ENCODE measurements at regions not wholly inside any gene's neighbourhood (a gene's known extent, or its start where the extent isn't known, plus 50 kb on each side); places are given as distances from the start of the nearest gene placed in this dataset.

GRCh38 chr17:79469646-79470045 is 141.2 kb downstream of the RBFOX3 start:
- DNase-seq, result no peak
- Histone ChIP-seq H3K9me3 (ENCODE audit: control insufficient read depth, low read depth, low read length) (no peaks in the 10 kb centered on the region), H3K4me3 (ENCODE audit: low read length) (no peak overlapping the region), H3K27ac (ENCODE audit: low read length) (no peak overlapping the region), H3K36me3 (ENCODE audit: control insufficient read depth, insufficient read depth, low read length) (no peaks in the 10 kb centered on the region), H3K4me1 (ENCODE audit: control insufficient read depth, insufficient read depth, low read length) (no peaks in the 10 kb centered on the region), H3K27me3 (ENCODE audit: control insufficient read depth, insufficient read depth, low read length) (peaks cover 6% of the 10 kb centered on the region)
- WGBS (ENCODE audit: insufficient coverage, low lambda C conversion rate), result no CpG with 5 or more reads among the region's 13 CpGs

GRCh38 chr17:79468183-79468944 is 142.5 kb downstream of the RBFOX3 start:
- no peaks in the 10 kb centered on the region for H3K36me3 ChIP-seq (ENCODE audit: control insufficient read depth, insufficient read depth, low read length)
- H3K27me3 ChIP-seq (ENCODE audit: control insufficient read depth, insufficient read depth, low read length), result peaks cover 6% of the 10 kb centered on the region
- no peaks in the 10 kb centered on the region for H3K4me1 ChIP-seq (ENCODE audit: control insufficient read depth, insufficient read depth, low read length)
- H3K9me3 ChIP-seq (ENCODE audit: control insufficient read depth, low read depth, low read length), result peaks cover 2% of the 10 kb centered on the region
- WGBS (ENCODE audit: insufficient coverage, low lambda C conversion rate), result 89% methylated on average over 3 of the region's 5 CpGs
- DNase-seq, result no peak
- H3K27ac ChIP-seq (ENCODE audit: low read length), result no peak overlapping the region
- H3K4me3 ChIP-seq (ENCODE audit: low read length), result no peak overlapping the region

- Histone ChIP-seq H3K4me1 (ENCODE audit: control insufficient read depth, insufficient read depth, low read length) (no peaks in the 10 kb centered on the region), H3K27ac (ENCODE audit: low read length) (no peak overlapping the region), H3K36me3 (ENCODE audit: control insufficient read depth, insufficient read depth, low read length) (no peaks in the 10 kb centered on the region), H3K9me3 (ENCODE audit: control insufficient read depth, low read depth, low read length) (peaks cover 7% of the 10 kb centered on the region), H3K4me3 (ENCODE audit: low read length) (no peak overlapping the region), H3K27me3 (ENCODE audit: control insufficient read depth, insufficient read depth, low read length) (peaks cover 3% of the 10 kb centered on the region)
- no peak for DNase-seq
- no CpG with 5 or more reads among the region's 16 CpGs for WGBS (ENCODE audit: insufficient coverage, low lambda C conversion rate)
These were observed 144.1 kb downstream of the RBFOX3 start for GRCh38 chr17:79466562-79467350.

GRCh38 chr17:79465681-79466025 is 145.2 kb downstream of the RBFOX3 start:
- Histone ChIP-seq H3K4me1 (ENCODE audit: control insufficient read depth, insufficient read depth, low read length) (no peaks in the 10 kb centered on the region), H3K4me3 (ENCODE audit: low read length) (no peak overlapping the region), H3K27ac (ENCODE audit: low read length) (no peak overlapping the region), H3K36me3 (ENCODE audit: control insufficient read depth, insufficient read depth, low read length) (no peaks in the 10 kb centered on the region), H3K27me3 (ENCODE audit: control insufficient read depth, insufficient read depth, low read length) (peaks cover 5% of the 10 kb centered on the region), H3K9me3 (ENCODE audit: control insufficient read depth, low read depth, low read length) (peaks cover 7% of the 10 kb centered on the region)
- DNase-seq, result no peak
- WGBS (ENCODE audit: insufficient coverage, low lambda C conversion rate), result 94% methylated on average over 3 of the region's 14 CpGs

GRCh38 chr17:79465011-79465680 is 145.7 kb downstream of the RBFOX3 start:
- Histone ChIP-seq H3K4me3 (ENCODE audit: low read length) (no peak overlapping the region), H3K9me3 (ENCODE audit: control insufficient read depth, low read depth, low read length) (peaks cover 7% of the 10 kb centered on the region), H3K4me1 (ENCODE audit: control insufficient read depth, insufficient read depth, low read length) (no peaks in the 10 kb centered on the region), H3K27ac (ENCODE audit: low read length) (no peak overlapping the region), H3K27me3 (ENCODE audit: control insufficient read depth, insufficient read depth, low read length) (peaks cover 5% of the 10 kb centered on the region), H3K36me3 (ENCODE audit: control insufficient read depth, insufficient read depth, low read length) (no peaks in the 10 kb centered on the region)
- WGBS (ENCODE audit: insufficient coverage, low lambda C conversion rate), result no CpG with 5 or more reads among the region's 25 CpGs
- DNase-seq, result no peak

- WGBS (ENCODE audit: insufficient coverage, low lambda C conversion rate), result 68% methylated on average over 5 of the region's 28 CpGs
- peaks cover 4% of the 10 kb centered on the region for H3K27me3 ChIP-seq (ENCODE audit: control insufficient read depth, insufficient read depth, low read length)
- H3K27ac ChIP-seq (ENCODE audit: low read length), result no peak overlapping the region
- no peaks in the 10 kb centered on the region for H3K36me3 ChIP-seq (ENCODE audit: control insufficient read depth, insufficient read depth, low read length)
- no peak for DNase-seq
- H3K4me1 ChIP-seq (ENCODE audit: control insufficient read depth, insufficient read depth, low read length), result no peaks in the 10 kb centered on the region
- H3K9me3 ChIP-seq (ENCODE audit: control insufficient read depth, low read depth, low read length), result peaks cover 7% of the 10 kb centered on the region
- H3K4me3 ChIP-seq (ENCODE audit: low read length), result no peak overlapping the region
These were observed 146.4 kb downstream of the RBFOX3 start for GRCh38 chr17:79464318-79465010.

- Histone ChIP-seq H3K27ac (ENCODE audit: low read length) (no peak overlapping the region), H3K4me1 (ENCODE audit: control insufficient read depth, insufficient read depth, low read length) (no peaks in the 10 kb centered on the region), H3K27me3 (ENCODE audit: control insufficient read depth, insufficient read depth, low read length) (peaks cover 2% of the 10 kb centered on the region), H3K4me3 (ENCODE audit: low read length) (no peak overlapping the region), H3K36me3 (ENCODE audit: control insufficient read depth, insufficient read depth, low read length) (no peaks in the 10 kb centered on the region), H3K9me3 (ENCODE audit: control insufficient read depth, low read depth, low read length) (peaks cover 7% of the 10 kb centered on the region)
- no CpG with 5 or more reads among the region's 36 CpGs for WGBS (ENCODE audit: insufficient coverage, low lambda C conversion rate)
- DNase-seq, result no peak
These were observed 147.2 kb downstream of the RBFOX3 start for GRCh38 chr17:79463421-79464317.

- Histone ChIP-seq H3K27ac (ENCODE audit: low read length) (no peak overlapping the region), H3K36me3 (ENCODE audit: control insufficient read depth, insufficient read depth, low read length) (no peaks in the 10 kb centered on the region), H3K9me3 (ENCODE audit: control insufficient read depth, low read depth, low read length) (peaks cover 7% of the 10 kb centered on the region), H3K4me3 (ENCODE audit: low read length) (no peak overlapping the region), H3K4me1 (ENCODE audit: control insufficient read depth, insufficient read depth, low read length) (no peaks in the 10 kb centered on the region), H3K27me3 (ENCODE audit: control insufficient read depth, insufficient read depth, low read length) (peaks cover 2% of the 10 kb centered on the region)
- no CpG with 5 or more reads among the region's 2 CpGs for WGBS (ENCODE audit: insufficient coverage, low lambda C conversion rate)
- no peak for DNase-seq
These were observed 149.8 kb downstream of the RBFOX3 start for GRCh38 chr17:79461041-79461440.

GRCh38 chr17:79459846-79460245 is 151.0 kb downstream of the RBFOX3 start:
- WGBS (ENCODE audit: insufficient coverage, low lambda C conversion rate), result no CpG with 5 or more reads among the region's 4 CpGs
- no peak for DNase-seq
- no peak overlapping the region for H3K4me3 ChIP-seq (ENCODE audit: low read length)
- H3K36me3 ChIP-seq (ENCODE audit: control insufficient read depth, insufficient read depth, low read length), result no peaks in the 10 kb centered on the region
- H3K27ac ChIP-seq (ENCODE audit: low read length), result no peak overlapping the region
- no peaks in the 10 kb centered on the region for H3K4me1 ChIP-seq (ENCODE audit: control insufficient read depth, insufficient read depth, low read length)
- peaks cover 7% of the 10 kb centered on the region for H3K9me3 ChIP-seq (ENCODE audit: control insufficient read depth, low read depth, low read length)
- peaks cover 2% of the 10 kb centered on the region for H3K27me3 ChIP-seq (ENCODE audit: control insufficient read depth, insufficient read depth, low read length)
